ENCODE measurements at regions not wholly inside any gene's neighbourhood (a gene's known extent, or its start where the extent isn't known, plus 50 kb on each side); places are given as distances from the start of the nearest gene placed in this dataset.

DNA sequence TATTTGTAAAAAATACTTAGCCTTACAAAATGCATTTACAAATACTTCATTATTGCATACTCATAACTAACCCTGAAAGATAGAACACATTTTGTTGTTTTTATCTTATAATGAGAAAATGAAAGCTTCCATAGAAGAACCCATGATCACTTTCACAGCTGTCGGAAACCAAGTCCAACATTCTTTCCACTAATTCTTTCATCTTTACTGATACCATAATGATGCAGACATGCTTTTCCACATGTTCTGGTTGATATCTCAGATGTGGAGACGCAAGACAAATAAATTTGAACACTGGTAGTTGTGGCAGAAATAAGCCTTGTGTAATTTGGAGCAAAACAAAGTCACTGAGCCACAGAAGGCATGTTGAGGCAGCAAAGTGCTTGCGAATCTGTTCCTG lies 136.0 kb downstream of the FBXO4 start:
- TF ChIP-seq, protein P1, sequence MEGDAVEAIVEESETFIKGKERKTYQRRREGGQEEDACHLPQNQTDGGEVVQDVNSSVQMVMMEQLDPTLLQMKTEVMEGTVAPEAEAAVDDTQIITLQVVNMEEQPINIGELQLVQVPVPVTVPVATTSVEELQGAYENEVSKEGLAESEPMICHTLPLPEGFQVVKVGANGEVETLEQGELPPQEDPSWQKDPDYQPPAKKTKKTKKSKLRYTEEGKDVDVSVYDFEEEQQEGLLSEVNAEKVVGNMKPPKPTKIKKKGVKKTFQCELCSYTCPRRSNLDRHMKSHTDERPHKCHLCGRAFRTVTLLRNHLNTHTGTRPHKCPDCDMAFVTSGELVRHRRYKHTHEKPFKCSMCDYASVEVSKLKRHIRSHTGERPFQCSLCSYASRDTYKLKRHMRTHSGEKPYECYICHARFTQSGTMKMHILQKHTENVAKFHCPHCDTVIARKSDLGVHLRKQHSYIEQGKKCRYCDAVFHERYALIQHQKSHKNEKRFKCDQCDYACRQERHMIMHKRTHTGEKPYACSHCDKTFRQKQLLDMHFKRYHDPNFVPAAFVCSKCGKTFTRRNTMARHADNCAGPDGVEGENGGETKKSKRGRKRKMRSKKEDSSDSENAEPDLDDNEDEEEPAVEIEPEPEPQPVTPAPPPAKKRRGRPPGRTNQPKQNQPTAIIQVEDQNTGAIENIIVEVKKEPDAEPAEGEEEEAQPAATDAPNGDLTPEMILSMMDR (IDR thresholded peaks at IDR 0.05), result no peak
- TF ChIP-seq POLR2AphosphoS5 (IDR thresholded peaks at IDR 0.05; ENCODE audit: insufficient read depth in 1 of 2, low read depth in 1 of 2) (no peak), POLR2A (IDR thresholded peaks at IDR 0.05) (no peak)

Data from vagina (tissue), 2 donors.